WTC11 (cell line): ENCODE measurements at regions not wholly inside any gene's neighbourhood (a gene's known extent, or its start where the extent isn't known, plus 50 kb on each side); places are given as distances from the start of the nearest gene placed in this dataset.

Experiments used
- ATAC-seq: fragments of 200-7000 bp; cut with Tn5 transposase; 2 replicates; pipeline ENCODE4 v1.10.0; 2021; ENCODE audit warnings: mild to moderate bottlenecking, moderate library complexity
- CTCF ChIA-PET: fragments of 300-600 bp; sonication (Branson Sonifier 250); formaldehyde crosslinking; loops from one replicate; lab custom pipeline; 2021; ENCODE audit warnings: antibody characterized with exemption; lab: Charles Lee
- POLR2A ChIA-PET: fragments of 350-600 bp; sonication (Branson Sonifier 250); formaldehyde crosslinking; loops from one replicate; lab custom pipeline; 2021; ENCODE audit warnings: antibody characterized with exemption; lab: Charles Lee
- DNase-seq: peaks from one replicate; pipeline ENCODE4 v3.0.0; 2021; ENCODE audit warnings: low spot score
- H3K27ac Mint-ChIP-seq: 2 replicates; pipeline ENCODE4 v1.8.0; 2021; ENCODE audit warnings: mixed read lengths
- H3K27me3 Mint-ChIP-seq: 2 replicates; pipeline ENCODE4 v1.8.0; 2021; ENCODE audit warnings: low read depth, mild to moderate bottlenecking, moderate library complexity, mixed read lengths
- H3K36me3 Mint-ChIP-seq: 2 replicates; pipeline ENCODE4 v1.8.0; 2021; ENCODE audit warnings: mixed read lengths
- H3K4me1 Mint-ChIP-seq: 2 replicates; pipeline ENCODE4 v1.8.0; 2022; ENCODE audit warnings: mixed read lengths
- H3K4me3 Mint-ChIP-seq: 2 replicates; pipeline ENCODE4 v1.8.0; 2021; ENCODE audit warnings: mild to moderate bottlenecking, moderate library complexity, mixed read lengths
- H3K9me3 Mint-ChIP-seq: 2 replicates; pipeline ENCODE4 v1.8.0; 2021; ENCODE audit warnings: mixed read lengths
- ARID4B ChIP-seq: sonication (generic); formaldehyde crosslinking; IDR thresholded peaks from 2 replicates; pipeline ENCODE4 v1.8.0; 2023; ENCODE audit warnings: missing genetic modification reagents, mild to moderate bottlenecking, borderline replicate concordance
- ATF2 ChIP-seq: sonication (generic); formaldehyde crosslinking; IDR thresholded peaks from 2 replicates; pipeline ENCODE4 v1.8.1; 2022; ENCODE audit warnings: low read depth, missing genetic modification reagents, borderline replicate concordance
- ATF6 ChIP-seq: sonication (generic); formaldehyde crosslinking; IDR thresholded peaks from 2 replicates; pipeline ENCODE4 v1.8.1; 2023; ENCODE audit warnings: mild to moderate bottlenecking, missing genetic modification reagents
- CREB1 ChIP-seq: sonication (generic); formaldehyde crosslinking; IDR thresholded peaks from 2 replicates; pipeline ENCODE4 v1.8.0; 2023; ENCODE audit warnings: mild to moderate bottlenecking, missing genetic modification reagents
- CREM ChIP-seq: sonication (generic); formaldehyde crosslinking; IDR thresholded peaks from 2 replicates; pipeline ENCODE4 v1.8.1; 2022; ENCODE audit warnings: mild to moderate bottlenecking, missing genetic modification reagents, moderate library complexity
- ETV6 ChIP-seq: sonication (generic); formaldehyde crosslinking; IDR thresholded peaks from 2 replicates; pipeline ENCODE4 v1.8.1; 2022; ENCODE audit warnings: mild to moderate bottlenecking, missing genetic modification reagents
- HMGA2 ChIP-seq: fragments of 250-450 bp; sonication (Bioruptor Pico); IDR thresholded peaks from 2 replicates; pipeline ENCODE4 v1.4.0; 2021; ENCODE audit warnings: mild to moderate bottlenecking, moderate library complexity
- JAZF1 ChIP-seq: fragments of 250-450 bp; sonication (Bioruptor Pico); IDR thresholded peaks from 2 replicates; pipeline ENCODE4 v1.9.0; 2021; ENCODE audit warnings: moderate library complexity, mild to moderate bottlenecking, inconsistent platforms
- KAT7 ChIP-seq: sonication (generic); formaldehyde crosslinking; IDR thresholded peaks from 2 replicates; pipeline ENCODE4 v1.8.1; 2023; ENCODE audit warnings: missing genetic modification reagents, mild to moderate bottlenecking, borderline replicate concordance
- MLX ChIP-seq: sonication (generic); formaldehyde crosslinking; IDR thresholded peaks from 2 replicates; pipeline ENCODE4 v1.8.1; 2023; ENCODE audit warnings: mild to moderate bottlenecking, missing genetic modification reagents, moderate library complexity
- NFATC4 ChIP-seq: fragments of 250-450 bp; sonication (Bioruptor Pico); IDR thresholded peaks from 2 replicates; pipeline ENCODE4 v1.9.0; 2021; ENCODE audit warnings: mild to moderate bottlenecking
- NFE2L1 ChIP-seq: sonication (generic); formaldehyde crosslinking; IDR thresholded peaks from 2 replicates; pipeline ENCODE4 v1.8.1; 2023; ENCODE audit warnings: missing genetic modification reagents
- NR1H2 ChIP-seq: sonication (generic); formaldehyde crosslinking; IDR thresholded peaks from 2 replicates; pipeline ENCODE4 v1.9.0; 2021; ENCODE audit warnings: mild to moderate bottlenecking, moderate library complexity, missing genetic modification reagents
- NR2C2 ChIP-seq: sonication (generic); formaldehyde crosslinking; IDR thresholded peaks from 2 replicates; pipeline ENCODE4 v1.8.0; 2022; ENCODE audit warnings: mild to moderate bottlenecking, missing genetic modification reagents
- NR3C1 ChIP-seq: sonication (generic); formaldehyde crosslinking; conservative IDR thresholded peaks from 2 replicates; pipeline ENCODE4 v1.8.1; 2023; ENCODE audit warnings: low read depth, mild to moderate bottlenecking, missing genetic modification reagents
- TCF7 ChIP-seq: sonication (generic); formaldehyde crosslinking; IDR thresholded peaks from 2 replicates; pipeline ENCODE4 v1.8.0; 2022; ENCODE audit warnings: mild to moderate bottlenecking, low read depth, missing genetic modification reagents, moderate library complexity
- TEAD1 ChIP-seq: sonication (generic); formaldehyde crosslinking; IDR thresholded peaks from 2 replicates; pipeline ENCODE4 v1.8.0; 2022; ENCODE audit warnings: mild to moderate bottlenecking, missing genetic modification reagents
- ZNF219 ChIP-seq: sonication (generic); formaldehyde crosslinking; IDR thresholded peaks from 2 replicates; pipeline ENCODE4 v1.8.0; 2023; ENCODE audit warnings: missing genetic modification reagents, mild to moderate bottlenecking, borderline replicate concordance
- ZNF317 ChIP-seq: sonication (generic); formaldehyde crosslinking; IDR thresholded peaks from 2 replicates; pipeline ENCODE4 v1.8.1; 2023; ENCODE audit warnings: low read depth, mild to moderate bottlenecking, moderate library complexity, missing genetic modification reagents, borderline replicate concordance
- ZNF425 ChIP-seq: fragments of 250-450 bp; sonication (Bioruptor Pico); conservative IDR thresholded peaks from 2 replicates; pipeline ENCODE4 v1.9.0; 2021; ENCODE audit warnings: mild to moderate bottlenecking
- ZNF512 ChIP-seq: sonication (generic); formaldehyde crosslinking; IDR thresholded peaks from 2 replicates; pipeline ENCODE4 v1.8.1; 2022; ENCODE audit warnings: missing genetic modification reagents, borderline replicate concordance

GRCh38 chr3:116912116-116912515, 202.5 kb downstream of the TUSC7 start (continued):
- TF ChIP-seq JAZF1 (CRISPR knock-in tag) (no peak), MLX (CRISPR knock-in tag) (no peak)

- no peaks in the 10 kb centered on the region for H3K9me3 Mint-ChIP-seq
- TF ChIP-seq CREB1 = no peak
- TF ChIP-seq ZNF512 (CRISPR knock-in tag) = no peak
- TF ChIP-seq ZNF219 (CRISPR knock-in tag) = no peak
- TF ChIP-seq NFATC4 = no peak
- TF ChIP-seq NR3C1 = no peak
- no peak for TF ChIP-seq ZNF317 (CRISPR knock-in tag)
- no peak for TF ChIP-seq NR1H2 (CRISPR knock-in tag)
- TF ChIP-seq CREM (CRISPR knock-in tag) = no peak
- TF ChIP-seq, all 79 proteins: peak for 0
- ChIA-PET POLR2A (no interaction called here), CTCF (no interaction called here)
- H3K27ac Mint-ChIP-seq = no peak overlapping the region
- no peak for DNase-seq
- H3K36me3 Mint-ChIP-seq = no peaks in the 10 kb centered on the region
- no peaks in the 10 kb centered on the region for H3K4me1 Mint-ChIP-seq
- ATAC-seq = no peak
- no peak overlapping the region for H3K4me3 Mint-ChIP-seq
- no peaks in the 10 kb centered on the region for H3K27me3 Mint-ChIP-seq
Observed at GRCh38 chr3:116914004-116914403, 204.4 kb downstream of the TUSC7 start.

- CTCF ChIA-PET = no interaction called here
- TF ChIP-seq NFE2L1 (CRISPR knock-in tag) (no peak), ETV6 (CRISPR knock-in tag) (no peak), ATF2 (CRISPR knock-in tag) (no peak), TEAD1 (CRISPR knock-in tag) (no peak), MLX (CRISPR knock-in tag) (no peak), NR1H2 (CRISPR knock-in tag) (no peak), NR2C2 (no peak), TCF7 (no peak), ZNF425 (CRISPR knock-in tag) (no peak), ARID4B (CRISPR knock-in tag) (no peak), HMGA2 (CRISPR knock-in tag) (no peak), KAT7 (no peak), ATF6 (CRISPR knock-in tag) (no peak)
- TF ChIP-seq, all 79 proteins: peak for 0
- POLR2A ChIA-PET = no interaction called here
- no peaks in the 10 kb centered on the region for H3K9me3 Mint-ChIP-seq
- H3K27ac Mint-ChIP-seq = no peak overlapping the region
- no peaks in the 10 kb centered on the region for H3K36me3 Mint-ChIP-seq
- H3K4me1 Mint-ChIP-seq = no peaks in the 10 kb centered on the region
- DNase-seq = no peak
- no peak for ATAC-seq
- no peak overlapping the region for H3K4me3 Mint-ChIP-seq
- no peaks in the 10 kb centered on the region for H3K27me3 Mint-ChIP-seq
Observed at GRCh38 chr3:116916836-116917235, 207.3 kb downstream of the TUSC7 start.
